PC-3 (cell line): ENCODE measurements at regions not wholly inside any gene's neighbourhood (a gene's known extent, or its start where the extent isn't known, plus 50 kb on each side); places are given as distances from the start of the nearest gene placed in this dataset.

Experiments
- ATAC-seq: fragments of 200-7000 bp; cut with Tn5 transposase; 2 replicates; pipeline ENCODE4 v1.9.1; 2020; ENCODE audit warnings: mild to moderate bottlenecking, moderate library complexity
- BruUV-seq: library from RNA; stranded (reverse); fragments of 400-500 nt; replicated peaks from 2 replicates; lab custom pipeline; 2021; lab: Mats Ljungman, UMichigan
- CTCF ChIA-PET: fragments of 300-600 bp; sonication (Branson Sonifier 250); formaldehyde crosslinking; loops from one replicate; lab custom pipeline; 2022; ENCODE audit warnings: antibody characterized with exemption; lab: Charles Lee
- POLR2A ChIA-PET: fragments of 300-600 bp; sonication (Branson Sonifier 250); formaldehyde crosslinking; loops from one replicate; lab custom pipeline; 2022; ENCODE audit warnings: antibody characterized with exemption; ENCODE audit not compliant: unreplicated experiment; lab: Charles Lee
- DNase-seq: peaks from one replicate; pipeline ENCODE4 v3.0.0-alpha.2; 2015
- H2AFZ ChIP-seq: fragments of 300-600 bp; sonication (generic); 2 replicates; pipeline ENCODE4 v1.6.0; 2016; ENCODE audit warnings: antibody characterized with exemption, low read length
- H3F3A ChIP-seq: fragments of 300-600 bp; sonication (generic); one replicate; pipeline ENCODE4 v1.6.0; 2017; ENCODE audit warnings: antibody characterized with exemption, low read length, control low read depth, mild to moderate bottlenecking; ENCODE audit not compliant: unreplicated experiment
- H3K27ac ChIP-seq: fragments of 300-600 bp; sonication (generic); 2 replicates; pipeline ENCODE4 v1.5.1; 2016; ENCODE audit warnings: mild to moderate bottlenecking, low read length
- H3K27me3 ChIP-seq: fragments of 300-600 bp; sonication (generic); 2 replicates; pipeline ENCODE4 v1.6.1; 2016; ENCODE audit warnings: low read length, mixed read lengths
- H3K36me3 ChIP-seq: fragments of 300-600 bp; sonication (generic); 2 replicates; pipeline ENCODE4 v1.6.1; 2016; ENCODE audit warnings: low read depth, mixed run types, low read length, mixed read lengths
- H3K4me1 ChIP-seq: fragments of 300-600 bp; sonication (generic); 2 replicates; pipeline ENCODE4 v1.5.1; 2016; ENCODE audit warnings: low read length; ENCODE audit not compliant: insufficient read depth
- H3K4me2 ChIP-seq: fragments of 300-600 bp; sonication (generic); 2 replicates; pipeline ENCODE4 v1.6.0; 2016; ENCODE audit warnings: low read length
- H3K4me3 ChIP-seq: fragments of 300-600 bp; sonication (generic); 2 replicates; pipeline ENCODE4 v1.5.1; 2016; ENCODE audit warnings: mild to moderate bottlenecking, low read length, mixed read lengths
- H3K79me2 ChIP-seq: fragments of 300-600 bp; sonication (generic); 2 replicates; pipeline ENCODE4 v1.6.1; 2017; ENCODE audit warnings: low read length, mixed read lengths
- H3K9ac ChIP-seq: fragments of 300-600 bp; sonication (generic); 2 replicates; pipeline ENCODE4 v1.6.0; 2016; ENCODE audit warnings: mild to moderate bottlenecking, low read length
- H3K9me2 ChIP-seq: fragments of 300-600 bp; sonication (generic); replicated peaks from 2 replicates; pipeline ENCODE4 v1.6.1; 2016; ENCODE audit warnings: mixed run types, low read length, mixed read lengths
- H3K9me3 ChIP-seq: fragments of 300-600 bp; sonication (generic); 2 replicates; pipeline ENCODE4 v1.6.1; 2016; ENCODE audit warnings: low read length, mixed read lengths
- H4K20me1 ChIP-seq: fragments of 300-600 bp; sonication (generic); 2 replicates; pipeline ENCODE4 v1.6.1; 2016; ENCODE audit warnings: low read length, mixed read lengths
- CTCF ChIP-seq: fragments of 300-600 bp; sonication (generic); conservative IDR thresholded peaks from 2 replicates; pipeline ENCODE4 v1.5.1; 2017; ENCODE audit warnings: antibody characterized with exemption, low read depth, mild to moderate bottlenecking, low read length
- EZH2 ChIP-seq: fragments of 300-600 bp; sonication (generic); IDR thresholded peaks from one replicate; pipeline ENCODE4 v1.6.1; 2017; ENCODE audit warnings: antibody characterized with exemption, mild to moderate bottlenecking, low read length; ENCODE audit not compliant: unreplicated experiment
- EZH2phosphoT487 ChIP-seq: fragments of 300-600 bp; sonication (generic); IDR thresholded peaks from 2 replicates; pipeline ENCODE4 v1.6.1; 2018; ENCODE audit warnings: mild to moderate bottlenecking, antibody characterized with exemption, low read length, borderline replicate concordance
- intact Hi-C: fragments of 100-400 bp; cut with micrococcal nuclease; formaldehyde crosslinking; loops from 2 replicates; pipeline ENCODE4 v1.9.0; 2023

GRCh38 chr3:11713171-11713570 lies 69.5 kb upstream of the VGLL4 start:
- 0 out of 2 replicates have a peak, but pooled peaks cover 10% of the 10 kb centered on the region for H3K36me3 ChIP-seq
- H3K27me3 ChIP-seq: no peaks in the 10 kb centered on the region
- BruUV-seq: no TSS peak
- ATAC-seq (no peak), DNase-seq (no peak)
- no peak overlapping the region for H3K4me3 ChIP-seq
- no peak overlapping the region for H3K27ac ChIP-seq
- H2AFZ ChIP-seq: no peak overlapping the region
- no peak overlapping the region for H3K4me2 ChIP-seq
- ChIA-PET POLR2A (no interaction called here), CTCF (no interaction called here)
- H3F3A ChIP-seq: no peaks in the 10 kb centered on the region
- H3K4me1 ChIP-seq: peaks cover 16% of the 10 kb centered on the region
- H3K79me2 ChIP-seq: peaks cover 94% of the 10 kb centered on the region
- H3K9me2 ChIP-seq: no peaks in the 10 kb centered on the region
- intact Hi-C loops: no loop called here
- TF ChIP-seq EZH2phosphoT487 (no peak), CTCF (no peak)
- peaks cover 14% of the 10 kb centered on the region; the same call in 1 of the 2 replicates for H4K20me1 ChIP-seq
- H3K9ac ChIP-seq: no peak overlapping the region
- no peaks in the 10 kb centered on the region for H3K9me3 ChIP-seq

- Histone ChIP-seq H3K79me2 (peaks cover 94% of the 10 kb centered on the region), H3K4me3 (no peak overlapping the region), H3K36me3 (0 out of 2 replicates have a peak, but pooled peaks cover 10% of the 10 kb centered on the region), H3K4me1 (peaks cover 12% of the 10 kb centered on the region), H2AFZ (no peak overlapping the region), H3K9me3 (no peaks in the 10 kb centered on the region), H3K27me3 (no peaks in the 10 kb centered on the region), H3K9ac (no peak overlapping the region), H3K4me2 (no peak overlapping the region), H3F3A (no peaks in the 10 kb centered on the region), H3K9me2 (no peaks in the 10 kb centered on the region), H4K20me1 (peaks cover 17% of the 10 kb centered on the region; the same call in 1 of the 2 replicates), H3K27ac (no peak overlapping the region)
- intact Hi-C loops: no loop called here
- no TSS peak for BruUV-seq
- CTCF ChIA-PET: no interaction called here
- DNase-seq (no peak), ATAC-seq (no peak)
- POLR2A ChIA-PET: no interaction called here
- no peak for TF ChIP-seq CTCF
- TF ChIP-seq EZH2phosphoT487: no peak
Measured at GRCh38 chr3:11712646-11713045, 68.9 kb upstream of the VGLL4 start.

- no TSS peak for BruUV-seq
Measured at GRCh38 chr3:11711876-11712275, 68.2 kb upstream of the VGLL4 start.

More at GRCh38 chr3:11711876-11712275, 68.2 kb upstream of the VGLL4 start:
- Histone ChIP-seq H3K4me2 (no peak overlapping the region), H3K9me3 (no peaks in the 10 kb centered on the region), H2AFZ (no peak overlapping the region), H3K79me2 (peaks cover 92% of the 10 kb centered on the region), H3K9ac (no peak overlapping the region), H3K36me3 (0 out of 2 replicates have a peak, but pooled peaks cover 10% of the 10 kb centered on the region), H4K20me1 (peaks cover 13% of the 10 kb centered on the region; the same call in 1 of the 2 replicates), H3K9me2 (no peaks in the 10 kb centered on the region), H3K4me3 (no peak overlapping the region), H3K4me1 (peaks cover 4% of the 10 kb centered on the region), H3F3A (no peaks in the 10 kb centered on the region), H3K27ac (no peak overlapping the region), H3K27me3 (no peaks in the 10 kb centered on the region)
- ATAC-seq: no peak
- ChIA-PET POLR2A (no interaction called here), CTCF (no interaction called here)
- no peak for DNase-seq
- TF ChIP-seq EZH2phosphoT487: no peak
- TF ChIP-seq EZH2: no peak
- TF ChIP-seq CTCF: no peak
- intact Hi-C loops: no loop called here
